HepG2 (cell line): ENCODE measurements at regions not wholly inside any gene's neighbourhood (a gene's known extent, or its start where the extent isn't known, plus 50 kb on each side); places are given as distances from the start of the nearest gene placed in this dataset.

Experiments used
- ATAC-seq: fragments of 200-7000 bp; cut with Tn5 transposase; 3 replicates; pipeline ENCODE4 v1.9.1; 2020; ENCODE audit warnings: mild to moderate bottlenecking, moderate library complexity
- BruUV-seq: library from RNA; stranded (reverse); fragments of 400-500 nt; replicated peaks from 2 replicates; lab custom pipeline; 2021; lab: Mats Ljungman, UMichigan
- CTCF ChIA-PET: fragments of 300-600 bp; formaldehyde crosslinking; extraction: SDS; loops from one replicate; lab custom pipeline; 2021; ENCODE audit warnings: low total read pairs, inconsistent platforms, low intra/inter-chr PET ratio; lab: Yijun Ruan, JAX
- POLR2A ChIA-PET: fragments of 350-600 bp; sonication (Branson Sonifier 250); formaldehyde crosslinking; loops from one replicate; lab custom pipeline; 2020; ENCODE audit warnings: antibody characterized with exemption, inconsistent platforms; lab: Yijun Ruan, JAX
- DNase-seq: peaks from one replicate; pipeline ENCODE4 v3.0.0-alpha.2; 2015; ENCODE audit warnings: low spot score
- FAIRE-seq: peaks from 3 replicates; lab custom pipeline; 2011; peaks lifted over from hg19 to GRCh38; lab: Jason Lieb, UNC
- H2AFZ ChIP-seq: one replicate; pipeline ENCODE4 v1.6.1; 2011; ENCODE audit warnings: low read length, inconsistent platforms
- H3K27ac ChIP-seq: fragments of 300-600 bp; 3 replicates; pipeline ENCODE4 v1.8.0; 2011; ENCODE audit warnings: mixed run types, mild to moderate bottlenecking, mixed read lengths, low read length, inconsistent platforms; ENCODE audit not compliant: insufficient read depth; ENCODE audit errors: extremely low read length
- H3K27me3 ChIP-seq, 2 experiments: fragments of 200-600 bp in 1 of 2; 2 replicates in 1 of 2; 3 replicates in 1 of 2; pipeline versions ENCODE4 v1.6.0 to v1.8.0; 2011; ENCODE audit warnings: low read length in 2 of 2, mild to moderate bottlenecking in 2 of 2, moderate library complexity in 2 of 2, inconsistent platforms in 1 of 2; ENCODE audit not compliant: insufficient read depth in 2 of 2, control insufficient read depth in 1 of 2
- H3K36me3 ChIP-seq, 2 experiments: fragments of 200-600 bp in 1 of 2; replicated peaks in 1 of 2; 2 replicates in 1 of 2; 3 replicates in 1 of 2; pipeline versions ENCODE4 v1.5.1 to v1.8.0; 2011; ENCODE audit warnings: low read length in 2 of 2, inconsistent platforms in 1 of 2; ENCODE audit not compliant: insufficient read depth in 2 of 2, control insufficient read depth in 1 of 2
- H3K4me1 ChIP-seq: 2 replicates; pipeline ENCODE4 v1.5.1; 2012; ENCODE audit warnings: low read length, inconsistent platforms; ENCODE audit not compliant: insufficient read depth
- H3K4me2 ChIP-seq: 2 replicates; pipeline ENCODE4 v1.6.0; 2011; ENCODE audit warnings: low read depth, low read length, inconsistent platforms
- H3K4me3 ChIP-seq, 3 experiments: fragments of 200-600 bp in 1 of 3; sonication (generic), shearing (Covaris generic) in 1 of 3; replicated peaks in 1 of 3; 2 replicates each; pipeline ENCODE4 v1.5.1; 2011 to 2016; ENCODE audit warnings: low read length in 3 of 3, inconsistent platforms in 2 of 3, low read depth in 2 of 3, mild to moderate bottlenecking in 2 of 3, control low read depth in 1 of 3, mixed read lengths in 1 of 3; ENCODE audit not compliant: insufficient read depth in 1 of 3
- H3K79me2 ChIP-seq: one replicate; pipeline ENCODE4 v1.6.1; 2011; ENCODE audit warnings: low read length, inconsistent platforms; ENCODE audit not compliant: insufficient read depth
- H3K9ac ChIP-seq: 2 replicates; pipeline ENCODE4 v1.6.0; 2011; ENCODE audit warnings: mild to moderate bottlenecking, low read depth, low read length, inconsistent platforms; ENCODE audit not compliant: insufficient read depth
- H3K9me3 ChIP-seq: 2 replicates; pipeline ENCODE4 v1.5.1; 2012; ENCODE audit warnings: mild to moderate bottlenecking, low read length
- H4K20me1 ChIP-seq: 2 replicates; pipeline ENCODE4 v1.6.0; 2011; ENCODE audit warnings: inconsistent platforms, mild to moderate bottlenecking, low read length, moderate library complexity; ENCODE audit not compliant: insufficient read depth
- ESRRA ChIP-seq: sonication (generic); formaldehyde crosslinking; IDR thresholded peaks from 2 replicates; pipeline ENCODE4 v1.5.1; 2020; ENCODE audit warnings: mild to moderate bottlenecking, low read depth, missing genetic modification reagents
- HNRNPH1 ChIP-seq: fragments of 200-400 bp; formaldehyde crosslinking; optimal IDR thresholded peaks from 2 replicates; pipeline ENCODE3; 2017; ENCODE audit warnings: mild to moderate bottlenecking, low read depth, low read length
- MLXIP ChIP-seq: sonication (generic); formaldehyde crosslinking; IDR thresholded peaks from 2 replicates; pipeline ENCODE4 v1.9.0; 2021; ENCODE audit warnings: missing genetic modification reagents, borderline replicate concordance
- NFYB ChIP-seq: sonication (generic); formaldehyde crosslinking; IDR thresholded peaks from 2 replicates; pipeline ENCODE4 v1.4.0; 2020; ENCODE audit warnings: missing genetic modification reagents
- TGIF2 ChIP-seq: IDR thresholded peaks from 2 replicates; pipeline ENCODE4 v1.6.1; 2016; ENCODE audit warnings: control low read depth, missing compliant biosample characterization
- ZBTB38 ChIP-seq: sonication (generic); formaldehyde crosslinking; IDR thresholded peaks from 2 replicates; pipeline ENCODE4 v1.5.1; 2020; ENCODE audit warnings: mild to moderate bottlenecking, missing genetic modification reagents
- ZNF180 ChIP-seq: sonication (generic); formaldehyde crosslinking; IDR thresholded peaks from 2 replicates; pipeline ENCODE4 v1.4.0; 2020; ENCODE audit warnings: low read depth, missing genetic modification reagents, borderline replicate concordance
- ZNF331 ChIP-seq: sonication (generic); formaldehyde crosslinking; IDR thresholded peaks from 2 replicates; pipeline ENCODE4 v1.4.0; 2020; ENCODE audit warnings: missing genetic modification reagents
- ZNF687 ChIP-seq: sonication (generic); formaldehyde crosslinking; IDR thresholded peaks from 2 replicates; pipeline ENCODE4 v1.5.1; 2020; ENCODE audit warnings: mild to moderate bottlenecking, missing genetic modification reagents, moderate library complexity
- ZNF766 ChIP-seq: sonication (generic); formaldehyde crosslinking; IDR thresholded peaks from 2 replicates; pipeline ENCODE4 v1.5.0; 2020; ENCODE audit warnings: missing genetic modification reagents, borderline replicate concordance
- ZNF841 ChIP-seq: sonication (generic); formaldehyde crosslinking; IDR thresholded peaks from 2 replicates; pipeline ENCODE4 v1.8.1; 2023; ENCODE audit warnings: missing genetic modification reagents, borderline replicate concordance
- WGBS: methylation state at CpG from one replicate; pipeline ENCODE4 v1.1.6; 2017; ENCODE audit warnings: low lambda C conversion rate; 5-methylcytosine and 5-hydroxymethylcytosine counted together
- in situ Hi-C: cut with HindIII; loops from 2 replicates; pipeline ENCODE4 v1.10.0; 2017; ENCODE audit warnings: low pct_unique_long_range_greater_than_20kb; ENCODE audit not compliant: extremely low pct_ligation_motif_present
- intact Hi-C: fragments of 100-400 bp; cut with micrococcal nuclease; formaldehyde crosslinking; loops from one replicate; pipeline ENCODE4 v1.10.0; 2022; ENCODE audit not compliant: unreplicated experiment
- TF ChIP-seq, protein P1 (sequence below): sonication (generic); formaldehyde crosslinking; IDR thresholded peaks from 2 replicates; pipeline ENCODE4 v1.4.0; 2020; ENCODE audit warnings: missing genetic modification reagents
- TF ChIP-seq, protein P2 (sequence below): sonication (generic); formaldehyde crosslinking; IDR thresholded peaks from 2 replicates; pipeline ENCODE4 v1.4.0; 2020; ENCODE audit warnings: missing genetic modification reagents

DNA sequence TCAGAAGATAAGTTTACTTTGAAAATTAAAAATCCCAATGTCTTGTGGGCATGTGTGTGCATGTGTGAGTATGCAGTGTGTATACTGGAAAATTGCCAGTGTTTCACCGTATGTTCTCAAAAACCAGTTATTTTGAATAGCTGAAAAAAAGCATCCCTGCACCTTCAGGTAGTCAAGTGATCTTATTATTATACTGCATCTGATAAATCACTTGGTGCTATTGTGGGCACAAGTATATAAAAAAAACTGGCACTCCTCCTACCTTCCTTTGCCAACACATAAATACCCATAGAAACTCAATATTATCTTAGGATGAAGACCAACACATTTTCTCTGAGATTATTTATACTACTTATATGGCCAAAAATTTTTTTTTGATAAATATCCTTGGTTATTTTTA, 91.5 kb upstream of the MAP9 start:
- Histone ChIP-seq H3K4me1 (no peaks in the 10 kb centered on the region), H3K9me3 (no peaks in the 10 kb centered on the region), H4K20me1 (no peaks in the 10 kb centered on the region), H3K4me2 (no peak overlapping the region), H3K9ac (no peak overlapping the region), H3K4me3 (no peak overlapping the region), H3K27me3 (no peaks in the 10 kb centered on the region), H3K36me3 (no peaks in the 10 kb centered on the region), H3K79me2 (no peaks in the 10 kb centered on the region), H3K27ac (no peak overlapping the region), H2AFZ (no peak overlapping the region)
- in situ Hi-C loops: no loop called here
- no TSS peak for BruUV-seq
- ATAC-seq (no peak), DNase-seq (no peak), FAIRE-seq (no peak)
- ChIA-PET POLR2A (no interaction called here), CTCF (no interaction called here)
- intact Hi-C loops: no loop called here
- WGBS: 50% methylated on average over 1 of the region's 1 CpG
- no peak for TF ChIP-seq HNRNPH1
- no peak for TF ChIP-seq ZNF180 (CRISPR knock-in tag)
- no peak for TF ChIP-seq ESRRA (CRISPR knock-in tag)
- no peak for TF ChIP-seq ZNF331 (CRISPR knock-in tag)
- no peak for TF ChIP-seq ZNF687
- TF ChIP-seq, protein P1, sequence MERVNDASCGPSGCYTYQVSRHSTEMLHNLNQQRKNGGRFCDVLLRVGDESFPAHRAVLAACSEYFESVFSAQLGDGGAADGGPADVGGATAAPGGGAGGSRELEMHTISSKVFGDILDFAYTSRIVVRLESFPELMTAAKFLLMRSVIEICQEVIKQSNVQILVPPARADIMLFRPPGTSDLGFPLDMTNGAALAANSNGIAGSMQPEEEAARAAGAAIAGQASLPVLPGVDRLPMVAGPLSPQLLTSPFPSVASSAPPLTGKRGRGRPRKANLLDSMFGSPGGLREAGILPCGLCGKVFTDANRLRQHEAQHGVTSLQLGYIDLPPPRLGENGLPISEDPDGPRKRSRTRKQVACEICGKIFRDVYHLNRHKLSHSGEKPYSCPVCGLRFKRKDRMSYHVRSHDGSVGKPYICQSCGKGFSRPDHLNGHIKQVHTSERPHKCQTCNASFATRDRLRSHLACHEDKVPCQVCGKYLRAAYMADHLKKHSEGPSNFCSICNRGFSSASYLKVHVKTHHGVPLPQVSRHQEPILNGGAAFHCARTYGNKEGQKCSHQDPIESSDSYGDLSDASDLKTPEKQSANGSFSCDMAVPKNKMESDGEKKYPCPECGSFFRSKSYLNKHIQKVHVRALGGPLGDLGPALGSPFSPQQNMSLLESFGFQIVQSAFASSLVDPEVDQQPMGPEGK (CRISPR knock-in tag): no peak
- no peak for TF ChIP-seq NFYB (CRISPR knock-in tag)
- no peak for TF ChIP-seq TGIF2 (CRISPR knock-in tag)
- TF ChIP-seq ZNF766 (CRISPR knock-in tag): no peak
- no peak for TF ChIP-seq ZBTB38 (CRISPR knock-in tag)
- no peak for TF ChIP-seq ZNF841
- TF ChIP-seq, protein P2, sequence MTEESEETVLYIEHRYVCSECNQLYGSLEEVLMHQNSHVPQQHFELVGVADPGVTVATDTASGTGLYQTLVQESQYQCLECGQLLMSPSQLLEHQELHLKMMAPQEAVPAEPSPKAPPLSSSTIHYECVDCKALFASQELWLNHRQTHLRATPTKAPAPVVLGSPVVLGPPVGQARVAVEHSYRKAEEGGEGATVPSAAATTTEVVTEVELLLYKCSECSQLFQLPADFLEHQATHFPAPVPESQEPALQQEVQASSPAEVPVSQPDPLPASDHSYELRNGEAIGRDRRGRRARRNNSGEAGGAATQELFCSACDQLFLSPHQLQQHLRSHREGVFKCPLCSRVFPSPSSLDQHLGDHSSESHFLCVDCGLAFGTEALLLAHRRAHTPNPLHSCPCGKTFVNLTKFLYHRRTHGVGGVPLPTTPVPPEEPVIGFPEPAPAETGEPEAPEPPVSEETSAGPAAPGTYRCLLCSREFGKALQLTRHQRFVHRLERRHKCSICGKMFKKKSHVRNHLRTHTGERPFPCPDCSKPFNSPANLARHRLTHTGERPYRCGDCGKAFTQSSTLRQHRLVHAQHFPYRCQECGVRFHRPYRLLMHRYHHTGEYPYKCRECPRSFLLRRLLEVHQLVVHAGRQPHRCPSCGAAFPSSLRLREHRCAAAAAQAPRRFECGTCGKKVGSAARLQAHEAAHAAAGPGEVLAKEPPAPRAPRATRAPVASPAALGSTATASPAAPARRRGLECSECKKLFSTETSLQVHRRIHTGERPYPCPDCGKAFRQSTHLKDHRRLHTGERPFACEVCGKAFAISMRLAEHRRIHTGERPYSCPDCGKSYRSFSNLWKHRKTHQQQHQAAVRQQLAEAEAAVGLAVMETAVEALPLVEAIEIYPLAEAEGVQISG: no peak
- no peak for TF ChIP-seq MLXIP (CRISPR knock-in tag)
